GM19023 (cell line): ENCODE measurements at regions not wholly inside any gene's neighbourhood (a gene's known extent, or its start where the extent isn't known, plus 50 kb on each side); places are given as distances from the start of the nearest gene placed in this dataset.

ENCODE experiments used
- ATAC-seq: cut with Tn5 transposase; IDR thresholded peaks from one replicate; pipeline ENCODE4 v1.9.1; 2021; ENCODE audit warnings: mild to moderate bottlenecking, moderate library complexity; ENCODE audit not compliant: unreplicated experiment

GRCh38 chr10:107717046-107717445 lies 552.5 kb upstream of the SORCS1 start:
- ATAC-seq, result no peak

- ATAC-seq, result no peak
Measured at GRCh38 chr10:107715565-107715964, 551.1 kb upstream of the SORCS1 start.

- ATAC-seq, result no peak
Measured at GRCh38 chr10:107708981-107709380, 544.5 kb upstream of the SORCS1 start.

GRCh38 chr10:107706096-107706725 lies 541.7 kb upstream of the SORCS1 start:
- no peak for ATAC-seq

- no peak for ATAC-seq
Measured at GRCh38 chr10:107701943-107702342, 537.4 kb upstream of the SORCS1 start.

- ATAC-seq, result no peak
Measured at GRCh38 chr10:107692072-107692471, 527.6 kb upstream of the SORCS1 start.

- ATAC-seq, result no peak
Measured at GRCh38 chr10:107689323-107689722, 524.8 kb upstream of the SORCS1 start.

GRCh38 chr10:107687701-107688100 lies 523.2 kb upstream of the SORCS1 start:
- ATAC-seq, result no peak

- ATAC-seq, result no peak
Measured at GRCh38 chr10:107686095-107686494, 521.6 kb upstream of the SORCS1 start.

GRCh38 chr10:107671960-107672359 lies 507.5 kb upstream of the SORCS1 start:
- no peak for ATAC-seq

GRCh38 chr10:107666214-107666613 lies 501.7 kb upstream of the SORCS1 start:
- ATAC-seq, result no peak

- no peak for ATAC-seq
Measured at GRCh38 chr10:107665459-107665858, 501.0 kb upstream of the SORCS1 start.

- no peak for ATAC-seq
Measured at GRCh38 chr10:107657851-107658250, 493.3 kb upstream of the SORCS1 start.

GRCh38 chr10:107656932-107657331 lies 492.4 kb upstream of the SORCS1 start:
- ATAC-seq, result no peak

GRCh38 chr10:107653832-107654287 lies 489.4 kb upstream of the SORCS1 start:
- peak; percentile 80 for ATAC-seq

- ATAC-seq, result no peak
Measured at GRCh38 chr10:107650939-107651338, 486.4 kb upstream of the SORCS1 start.

- ATAC-seq, result no peak
Measured at GRCh38 chr10:107649249-107649648, 484.7 kb upstream of the SORCS1 start.

GRCh38 chr10:107647462-107647861 lies 483.0 kb upstream of the SORCS1 start:
- ATAC-seq, result peak; percentile 66

- ATAC-seq, result no peak
Measured at GRCh38 chr10:107631876-107632275, 467.4 kb upstream of the SORCS1 start.

GRCh38 chr10:107626862-107627261 lies 462.4 kb upstream of the SORCS1 start:
- ATAC-seq, result no peak

GRCh38 chr10:107623292-107623691 lies 458.8 kb upstream of the SORCS1 start:
- no peak for ATAC-seq

- no peak for ATAC-seq
Measured at GRCh38 chr10:107619139-107619538, 454.6 kb upstream of the SORCS1 start.

- ATAC-seq, result no peak
Measured at GRCh38 chr10:107618504-107618994, 454.0 kb upstream of the SORCS1 start.
